CD4-positive, alpha-beta T cell (primary cell): ENCODE measurements at regions not wholly inside any gene's neighbourhood (a gene's known extent, or its start where the extent isn't known, plus 50 kb on each side); places are given as distances from the start of the nearest gene placed in this dataset.

Experiments used
- ATAC-seq: fragments of 200-7000 bp; cut with Tn5 transposase; one replicate; pipeline ENCODE4 v1.10.0; 2022; ENCODE audit warnings: mild to moderate bottlenecking; ENCODE audit not compliant: poor library complexity
- CTCF ChIA-PET: fragments of 350-600 bp; sonication (Branson Sonifier 250); formaldehyde crosslinking; loops from one replicate; lab custom pipeline; 2021; ENCODE audit warnings: antibody characterized with exemption, inconsistent platforms; lab: Charles Lee
- POLR2A ChIA-PET: fragments of 350-600 bp; sonication (Branson Sonifier 250); formaldehyde crosslinking; loops from one replicate; lab custom pipeline; 2021; ENCODE audit warnings: antibody characterized with exemption, inconsistent platforms; lab: Charles Lee
- DNase-seq, 14 experiments: peaks; one replicate each; pipeline ENCODE4 v3.0.0-alpha.2; 2013 to 2020; ENCODE audit warnings: mixed read lengths in 2 of 14
- H3K27ac ChIP-seq, 2 donors: one replicate each; pipeline versions ENCODE4 v1.5.1 to v1.7.0; 2013; ENCODE audit warnings: low read length in 2 of 2, low read depth in 1 of 2, mild to moderate bottlenecking in 1 of 2
- H3K27me3 ChIP-seq, 2 experiments: 1 replicate in 1 of 2; 2 replicates in 1 of 2; pipeline versions ENCODE4 v1.6.1 to v1.7.0; 2013; ENCODE audit warnings: low read length in 2 of 2, control low read depth in 1 of 2, mild to moderate bottlenecking in 1 of 2, moderate library complexity in 1 of 2; ENCODE audit not compliant: insufficient read depth in 2 of 2, control insufficient read depth in 1 of 2
- H3K36me3 ChIP-seq: one replicate; pipeline ENCODE4 v1.6.1; 2013; ENCODE audit warnings: low read length, control low read depth; ENCODE audit not compliant: insufficient read depth
- H3K4me1 ChIP-seq: one replicate; pipeline ENCODE4 v1.6.1; 2013; ENCODE audit warnings: low read length, control low read depth; ENCODE audit not compliant: insufficient read depth
- H3K4me3 ChIP-seq: one replicate; pipeline ENCODE4 v1.5.1; 2013; ENCODE audit warnings: mild to moderate bottlenecking, low read length, moderate library complexity
- H3K9me3 ChIP-seq, 2 experiments: 1 replicate in 1 of 2; 2 replicates in 1 of 2; pipeline versions ENCODE4 v1.6.1 to v1.7.0; 2013; ENCODE audit warnings: low read length in 2 of 2, mild to moderate bottlenecking in 2 of 2, control low read depth in 1 of 2, moderate library complexity in 1 of 2; ENCODE audit not compliant: control insufficient read depth in 1 of 2, insufficient read depth in 1 of 2
- H3K27ac Mint-ChIP-seq: one replicate; pipeline ENCODE4 v1.8.0; 2020; ENCODE audit warnings: mixed read lengths
- H3K27me3 Mint-ChIP-seq: one replicate; pipeline ENCODE4 v1.8.0; 2021; ENCODE audit warnings: mixed read lengths
- H3K36me3 Mint-ChIP-seq: one replicate; pipeline ENCODE4 v1.8.0; 2021; ENCODE audit warnings: low read depth, mixed read lengths
- H3K4me1 Mint-ChIP-seq: one replicate; pipeline ENCODE4 v1.8.0; 2021; ENCODE audit warnings: low read depth, mixed read lengths
- H3K4me3 Mint-ChIP-seq: one replicate; pipeline ENCODE4 v1.8.0; 2020; ENCODE audit warnings: mild to moderate bottlenecking, mixed read lengths
- H3K9me3 Mint-ChIP-seq: one replicate; pipeline ENCODE4 v1.8.0; 2020; ENCODE audit warnings: mixed read lengths
- CTCF ChIP-seq: fragments of 200-600 bp; IDR thresholded peaks from one replicate; pipeline ENCODE4 v1.8.0; 2022; ENCODE audit warnings: antibody characterized with exemption, mild to moderate bottlenecking
- intact Hi-C, 2 experiments: fragments of 100-400 bp; cut with DNase I in 1 of 2; cut with micrococcal nuclease in 1 of 2; formaldehyde crosslinking; loops; one replicate each; pipeline versions ENCODE4 v1.15.1 to v1.9.0; 2023 to 2025; cut with DNase I, micrococcal nuclease

DNA sequence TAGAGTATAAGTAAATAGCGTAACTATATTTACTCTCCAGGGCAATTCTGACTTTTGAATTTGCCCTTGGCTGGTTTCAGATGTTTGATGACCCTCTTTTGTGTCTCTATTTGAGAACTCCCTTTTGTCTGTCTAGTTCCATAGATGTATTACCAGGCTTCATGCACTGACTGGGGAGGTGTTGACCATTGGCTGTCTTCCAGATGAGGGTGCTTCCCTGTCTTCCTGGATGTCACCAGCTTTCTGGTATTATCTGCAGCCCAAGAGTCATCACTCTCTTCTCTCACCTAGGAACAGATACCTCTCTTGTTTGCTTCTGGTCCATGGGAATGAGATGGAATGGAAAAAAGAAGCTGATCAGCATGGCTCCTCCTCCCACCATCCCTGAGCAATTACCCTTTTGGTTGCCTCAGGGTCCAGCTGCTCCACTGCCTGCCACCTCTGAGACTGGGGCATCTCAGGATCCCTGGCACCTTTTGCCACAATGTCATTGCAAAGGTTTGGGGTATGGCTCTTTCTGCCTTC, 58.7 kb upstream of the TMED7 start:
- H3K27ac Mint-ChIP-seq = no peak overlapping the region
- peaks cover 37% of the 10 kb centered on the region for H3K27me3 Mint-ChIP-seq
- TF ChIP-seq CTCF = no peak

GRCh38 chr5:115683081-115683480, 57.2 kb upstream of the TMED7 start:
- ChIA-PET CTCF (no interaction called here), POLR2A (no interaction called here)
- ATAC-seq = no peak
- no peaks in the 10 kb centered on the region for H3K4me1 Mint-ChIP-seq
- H3K27ac Mint-ChIP-seq = no peak overlapping the region
- H3K9me3 ChIP-seq = no peaks in the 10 kb centered on the region
- H3K9me3 Mint-ChIP-seq = no peaks in the 10 kb centered on the region
- intact Hi-C loops = no loop called here
- H3K36me3 Mint-ChIP-seq = no peaks in the 10 kb centered on the region
- no peak for DNase-seq
- peaks cover 3 to 9% of the 10 kb centered on the region in 2 experiments for H3K27me3 ChIP-seq
- no peaks in the 10 kb centered on the region for H3K36me3 ChIP-seq
- no peak overlapping the region for H3K27ac ChIP-seq
- H3K4me3 ChIP-seq = no peak overlapping the region
- no peak for TF ChIP-seq CTCF
- H3K4me1 ChIP-seq = no peaks in the 10 kb centered on the region
- no peak overlapping the region for H3K4me3 Mint-ChIP-seq
- peaks cover 26% of the 10 kb centered on the region for H3K27me3 Mint-ChIP-seq

More for the DNA sequence above, 58.7 kb upstream of the TMED7 start:
- Histone ChIP-seq H3K9me3 (no peaks in the 10 kb centered on the region), H3K36me3 (no peaks in the 10 kb centered on the region), H3K4me1 (no peaks in the 10 kb centered on the region), H3K27ac (no peak overlapping the region), H3K4me3 (no peak overlapping the region), H3K27me3 (peaks cover 3 to 9% of the 10 kb centered on the region in 2 experiments)
- ChIA-PET POLR2A (no interaction called here), CTCF (no interaction called here)
- Mint-ChIP-seq H3K36me3 (no peaks in the 10 kb centered on the region), H3K4me1 (no peaks in the 10 kb centered on the region), H3K4me3 (no peak overlapping the region), H3K9me3 (no peaks in the 10 kb centered on the region)
- no peak for DNase-seq
- ATAC-seq = no peak
- intact Hi-C loops = no loop called here
